ENCODE measurements at regions not wholly inside any gene's neighbourhood (a gene's known extent, or its start where the extent isn't known, plus 50 kb on each side); places are given as distances from the start of the nearest gene placed in this dataset.
"Not testable (repeated sequence)": the region's sequence is repeated elsewhere in the genome, so short reads cannot be mapped to it uniquely, and the experiment has no call there.

GRCh38 chr13:90447034-90447733 lies 900.3 kb upstream of the MIR17HG start:
- DNase-seq: no peak

GRCh38 chr13:90447734-90448101 lies 899.8 kb upstream of the MIR17HG start:
- no peak for DNase-seq

- no peak for DNase-seq
Observed at GRCh38 chr13:90448466-90449037, 898.9 kb upstream of the MIR17HG start.

GRCh38 chr13:90453342-90453741 lies 894.1 kb upstream of the MIR17HG start:
- no peak for DNase-seq

- no peak for DNase-seq
Observed at GRCh38 chr13:90454002-90454636, 893.4 kb upstream of the MIR17HG start.

GRCh38 chr13:90455067-90455466 lies 892.4 kb upstream of the MIR17HG start:
- no peak for DNase-seq

- no peak for DNase-seq
Observed at GRCh38 chr13:90455823-90456222, 891.7 kb upstream of the MIR17HG start.

- no peak for DNase-seq
Observed at GRCh38 chr13:90461398-90461797, 886.1 kb upstream of the MIR17HG start.

GRCh38 chr13:90477216-90477615 lies 870.3 kb upstream of the MIR17HG start:
- DNase-seq: no peak

- DNase-seq: no peak
Observed at GRCh38 chr13:90483906-90484305, 863.6 kb upstream of the MIR17HG start.

GRCh38 chr13:90485436-90485835 lies 862.1 kb upstream of the MIR17HG start:
- DNase-seq: no peak

- no peak for DNase-seq
Observed at GRCh38 chr13:90492872-90493271, 854.6 kb upstream of the MIR17HG start.

GRCh38 chr13:90493667-90494066 lies 853.8 kb upstream of the MIR17HG start:
- no peak for DNase-seq

GRCh38 chr13:90494849-90495248 lies 852.6 kb upstream of the MIR17HG start:
- DNase-seq: not testable (repeated sequence)

GRCh38 chr13:90498096-90498495 lies 849.4 kb upstream of the MIR17HG start:
- no peak for DNase-seq

- DNase-seq: no peak
Observed at GRCh38 chr13:90498816-90499215, 848.7 kb upstream of the MIR17HG start.

- DNase-seq: no peak
Observed at GRCh38 chr13:90500569-90500968, 846.9 kb upstream of the MIR17HG start.

- DNase-seq: no peak
Observed at GRCh38 chr13:90502153-90502552, 845.3 kb upstream of the MIR17HG start.

- DNase-seq: no peak
Observed at GRCh38 chr13:90502762-90503161, 844.7 kb upstream of the MIR17HG start.

- DNase-seq: no peak
Observed at GRCh38 chr13:90510319-90510718, 837.2 kb upstream of the MIR17HG start.

GRCh38 chr13:90511903-90512302 lies 835.6 kb upstream of the MIR17HG start:
- no peak for DNase-seq

- DNase-seq: not testable (repeated sequence)
Observed at GRCh38 chr13:90514712-90515111, 832.8 kb upstream of the MIR17HG start.

- DNase-seq: no peak
Observed at GRCh38 chr13:90518417-90518816, 829.1 kb upstream of the MIR17HG start.

- DNase-seq: no peak
Observed at GRCh38 chr13:90519157-90519556, 828.3 kb upstream of the MIR17HG start.

- no peak for DNase-seq
Observed at GRCh38 chr13:90526711-90527110, 820.8 kb upstream of the MIR17HG start.

All from DMS153 (cell line).